ENCODE measurements at regions not wholly inside any gene's neighbourhood (a gene's known extent, or its start where the extent isn't known, plus 50 kb on each side); places are given as distances from the start of the nearest gene placed in this dataset.

DNA sequence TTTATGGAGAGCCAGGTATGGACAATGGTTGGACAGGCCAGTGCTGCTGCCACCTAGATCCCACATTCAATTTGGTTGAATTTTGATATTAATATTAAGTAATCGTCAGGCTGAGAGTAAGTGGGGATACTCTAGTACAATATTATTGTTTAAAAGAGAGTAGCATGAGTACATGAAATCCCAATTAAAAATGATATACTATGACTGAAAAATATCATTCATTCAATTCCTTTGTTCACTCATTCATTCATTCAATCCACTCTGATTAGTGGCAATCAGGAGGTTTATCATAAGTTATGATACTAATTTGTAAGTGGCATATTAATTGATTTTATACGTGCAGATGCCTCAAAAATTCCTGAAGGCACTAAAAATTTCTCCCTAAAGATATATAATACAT, 224.2 kb downstream of the DMRT2 start:
- H3K9me3 ChIP-seq (replicated peaks; ENCODE audit: control insufficient read depth, insufficient read depth, low read length), result peaks cover 2% of the 10 kb centered on the region
- CTCF ChIA-PET, result no interaction called here
- intact Hi-C loops (cut with micrococcal nuclease), result no loop called here

DNA sequence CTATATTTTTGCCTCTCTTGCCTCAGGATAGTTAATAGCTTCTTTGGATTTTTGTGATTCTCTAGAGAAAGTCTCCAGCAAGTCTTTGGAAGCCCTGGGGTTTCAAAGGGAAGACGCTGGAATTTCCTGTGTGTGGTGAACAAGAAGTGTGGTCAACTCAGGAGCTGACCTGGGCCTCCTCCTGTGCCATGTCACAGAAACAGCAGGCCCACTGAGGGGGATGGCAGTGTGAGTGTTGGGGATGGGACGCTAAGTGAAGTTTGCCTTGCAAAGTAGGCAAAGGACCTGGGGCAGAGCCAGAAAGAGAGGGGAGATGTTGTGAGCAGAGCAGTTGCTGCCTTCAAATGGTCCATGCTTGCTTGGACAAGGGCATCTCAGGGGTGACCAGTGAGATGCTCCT, 226.3 kb downstream of the DMRT2 start:
- FAIRE-seq, result no peak
- ChIA-PET CTCF (no interaction called here), POLR2A (no interaction called here)

More for the DNA sequence above, 224.2 kb downstream of the DMRT2 start:
- Histone ChIP-seq H3K36me3 (ENCODE audit: control insufficient read depth in 2 of 2, extremely low read depth in 1 of 2, insufficient read depth in 2 of 2, low read length in 2 of 2) (no peaks in the 10 kb centered on the region), H3K9me1 (replicated peaks; ENCODE audit: control insufficient read depth, extremely low read depth, insufficient read depth, low read length) (no peaks in the 10 kb centered on the region), H3K79me2 (ENCODE audit: control insufficient read depth, insufficient read depth, low read length) (no peaks in the 10 kb centered on the region), H3K27me3 (ENCODE audit: control insufficient read depth in 2 of 2, insufficient read depth in 2 of 2, low read length in 2 of 2) (no peaks in the 10 kb centered on the region), H3K4me3 (replicated peaks in 1 of 3; ENCODE audit: insufficient read depth in 1 of 3, low read depth in 1 of 3, low read length in 3 of 3) (no peak overlapping the region), H3K4me2 (ENCODE audit: insufficient read depth, low read length) (no peak overlapping the region), H3K9ac (replicated peaks; ENCODE audit: extremely low read depth, insufficient read depth, low read length) (no peak overlapping the region), H3K27ac (ENCODE audit: insufficient read depth, low read depth, low read length) (no peak overlapping the region), H4K20me1 (replicated peaks; ENCODE audit: control insufficient read depth, extremely low read depth, insufficient read depth, low read length) (no peaks in the 10 kb centered on the region), H2AFZ (ENCODE audit: low read depth, low read length) (no peak overlapping the region), H3K4me1 (ENCODE audit: control insufficient read depth, extremely low read depth, insufficient read depth, low read length) (no peaks in the 10 kb centered on the region)
- TF ChIP-seq POLR2AphosphoS5 (IDR thresholded peaks at IDR 0.05; ENCODE audit: insufficient read depth, low read depth, low read length), result no peak
- no peak for TF ChIP-seq POLR2A (IDR thresholded peaks at IDR 0.05; ENCODE audit: low read depth, low read length)
- TF ChIP-seq, protein P1, sequence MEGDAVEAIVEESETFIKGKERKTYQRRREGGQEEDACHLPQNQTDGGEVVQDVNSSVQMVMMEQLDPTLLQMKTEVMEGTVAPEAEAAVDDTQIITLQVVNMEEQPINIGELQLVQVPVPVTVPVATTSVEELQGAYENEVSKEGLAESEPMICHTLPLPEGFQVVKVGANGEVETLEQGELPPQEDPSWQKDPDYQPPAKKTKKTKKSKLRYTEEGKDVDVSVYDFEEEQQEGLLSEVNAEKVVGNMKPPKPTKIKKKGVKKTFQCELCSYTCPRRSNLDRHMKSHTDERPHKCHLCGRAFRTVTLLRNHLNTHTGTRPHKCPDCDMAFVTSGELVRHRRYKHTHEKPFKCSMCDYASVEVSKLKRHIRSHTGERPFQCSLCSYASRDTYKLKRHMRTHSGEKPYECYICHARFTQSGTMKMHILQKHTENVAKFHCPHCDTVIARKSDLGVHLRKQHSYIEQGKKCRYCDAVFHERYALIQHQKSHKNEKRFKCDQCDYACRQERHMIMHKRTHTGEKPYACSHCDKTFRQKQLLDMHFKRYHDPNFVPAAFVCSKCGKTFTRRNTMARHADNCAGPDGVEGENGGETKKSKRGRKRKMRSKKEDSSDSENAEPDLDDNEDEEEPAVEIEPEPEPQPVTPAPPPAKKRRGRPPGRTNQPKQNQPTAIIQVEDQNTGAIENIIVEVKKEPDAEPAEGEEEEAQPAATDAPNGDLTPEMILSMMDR (IDR thresholded peaks at IDR 0.05; ENCODE audit: extremely low read depth in 1 of 2, insufficient read depth in 1 of 2, low read depth in 1 of 2, low read length in 2 of 2), result no peak
- TF ChIP-seq FOS (IDR thresholded peaks at IDR 0.05; ENCODE audit: borderline replicate concordance, insufficient read depth, low read length), result no peak
- TF ChIP-seq JUN (IDR thresholded peaks at IDR 0.05; ENCODE audit: borderline replicate concordance, insufficient read depth, insufficient read length, low read depth), result no peak
- TF ChIP-seq, protein P2, sequence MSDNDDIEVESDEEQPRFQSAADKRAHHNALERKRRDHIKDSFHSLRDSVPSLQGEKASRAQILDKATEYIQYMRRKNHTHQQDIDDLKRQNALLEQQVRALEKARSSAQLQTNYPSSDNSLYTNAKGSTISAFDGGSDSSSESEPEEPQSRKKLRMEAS (IDR thresholded peaks at IDR 0.05; ENCODE audit: insufficient read depth, insufficient read length), result no peak
- TF ChIP-seq MYC (IDR thresholded peaks at IDR 0.05; ENCODE audit: low read depth, low read length), result no peak
- no peak for FAIRE-seq
- DNase-seq (ENCODE audit: low read depth, low spot score), result no peak
- POLR2A ChIA-PET, result no interaction called here
- dilution Hi-C loops (cut with MboI; ENCODE audit: extremely low pct_ligation_motif_present, low sequenced_read_pairs), result no loop called here
- no TSS peak for BruUV-seq (replicated peaks)

More for the DNA sequence above, 226.3 kb downstream of the DMRT2 start:
- Histone ChIP-seq H4K20me1 (replicated peaks; ENCODE audit: control insufficient read depth, extremely low read depth, insufficient read depth, low read length) (no peaks in the 10 kb centered on the region), H3K79me2 (ENCODE audit: control insufficient read depth, insufficient read depth, low read length) (no peaks in the 10 kb centered on the region), H3K36me3 (ENCODE audit: control insufficient read depth in 2 of 2, extremely low read depth in 1 of 2, insufficient read depth in 2 of 2, low read length in 2 of 2) (no peaks in the 10 kb centered on the region), H3K9me3 (replicated peaks; ENCODE audit: control insufficient read depth, insufficient read depth, low read length) (peaks cover 4% of the 10 kb centered on the region), H2AFZ (ENCODE audit: low read depth, low read length) (no peak overlapping the region), H3K4me3 (replicated peaks in 1 of 3; ENCODE audit: insufficient read depth in 1 of 3, low read depth in 1 of 3, low read length in 3 of 3) (no peak overlapping the region), H3K27me3 (ENCODE audit: control insufficient read depth in 2 of 2, insufficient read depth in 2 of 2, low read length in 2 of 2) (no peaks in the 10 kb centered on the region), H3K27ac (ENCODE audit: insufficient read depth, low read depth, low read length) (no peak overlapping the region), H3K4me2 (ENCODE audit: insufficient read depth, low read length) (no peak overlapping the region), H3K4me1 (ENCODE audit: control insufficient read depth, extremely low read depth, insufficient read depth, low read length) (no peaks in the 10 kb centered on the region), H3K9ac (replicated peaks; ENCODE audit: extremely low read depth, insufficient read depth, low read length) (no peak overlapping the region), H3K9me1 (replicated peaks; ENCODE audit: control insufficient read depth, extremely low read depth, insufficient read depth, low read length) (no peaks in the 10 kb centered on the region)
- no peak for DNase-seq (ENCODE audit: low read depth, low spot score)
- dilution Hi-C loops (cut with MboI; ENCODE audit: extremely low pct_ligation_motif_present, low sequenced_read_pairs) (no loop called here), intact Hi-C loops (cut with micrococcal nuclease) (no loop called here)
- no peak for TF ChIP-seq GATA2 (IDR thresholded peaks at IDR 0.05; ENCODE audit: insufficient read depth, insufficient read length, low read depth, low read length)
- TF ChIP-seq POLR2AphosphoS5 (IDR thresholded peaks at IDR 0.05; ENCODE audit: insufficient read depth, low read depth, low read length), result no peak
- TF ChIP-seq FOS (IDR thresholded peaks at IDR 0.05; ENCODE audit: borderline replicate concordance, insufficient read depth, low read length), result no peak
- TF ChIP-seq, protein P1 (IDR thresholded peaks at IDR 0.05; ENCODE audit: extremely low read depth in 1 of 2, insufficient read depth in 1 of 2, low read depth in 1 of 2, low read length in 2 of 2), result no peak
- no peak for TF ChIP-seq MYC (IDR thresholded peaks at IDR 0.05; ENCODE audit: low read depth, low read length)
- TF ChIP-seq JUN (IDR thresholded peaks at IDR 0.05; ENCODE audit: borderline replicate concordance, insufficient read depth, insufficient read length, low read depth), result no peak
- no peak for TF ChIP-seq POLR2A (IDR thresholded peaks at IDR 0.05; ENCODE audit: low read depth, low read length)
- TF ChIP-seq, protein P2 (IDR thresholded peaks at IDR 0.05; ENCODE audit: insufficient read depth, insufficient read length), result no peak
- no peak for TF ChIP-seq EZH2 (IDR thresholded peaks at IDR 0.05; ENCODE audit: borderline replicate concordance, low read depth, low read length, severe bottlenecking)
- no TSS peak for BruUV-seq (replicated peaks)

Data from endothelial cell of umbilical vein (primary cell).